Uterus (tissue), 3 donors: ENCODE measurements at regions not wholly inside any gene's neighbourhood (a gene's known extent, or its start where the extent isn't known, plus 50 kb on each side); places are given as distances from the start of the nearest gene placed in this dataset.
"Not testable (repeated sequence)": the region's sequence is repeated elsewhere in the genome, so short reads cannot be mapped to it uniquely, and the experiment has no call there.

Experiments used
- DNase-seq, 2 donors: peaks; one replicate each; pipeline ENCODE4 v3.0.0-alpha.2; 2019 to 2020
- H3K27ac ChIP-seq, 2 donors: fragments of 200-600 bp; sonication (generic); 1 replicate in 1 of 2; 2 replicates in 1 of 2; pipeline ENCODE4 v1.5.1; 2016 to 2018
- H3K27me3 ChIP-seq, 2 donors: fragments of 200-600 bp; sonication (generic); one replicate each; pipeline ENCODE4 v1.5.1; 2018 to 2019; ENCODE audit warnings: control low read depth in 1 of 2
- H3K36me3 ChIP-seq, 2 donors: fragments of 200-600 bp; sonication (generic); one replicate each; pipeline ENCODE4 v1.5.1; 2019; ENCODE audit warnings: control low read depth in 1 of 2
- H3K4me1 ChIP-seq, 2 donors: fragments of 200-600 bp; sonication (generic); one replicate each; pipeline ENCODE4 v1.5.1; 2018 to 2019; ENCODE audit warnings: control low read depth in 1 of 2
- H3K4me3 ChIP-seq, 2 donors: fragments of 200-600 bp; sonication (generic); 1 replicate in 1 of 2; 2 replicates in 1 of 2; pipeline ENCODE4 v1.5.1; 2018 to 2019; ENCODE audit warnings: mild to moderate bottlenecking in 1 of 2
- H3K9me3 ChIP-seq, 2 donors: fragments of 200-600 bp; sonication (generic); one replicate each; pipeline ENCODE4 v1.5.1; 2019; ENCODE audit warnings: control low read depth in 1 of 2
- POLR2A ChIP-seq, 2 donors: fragments of 450-650 bp; IDR thresholded peaks; one replicate each; pipeline ENCODE4 v1.6.1; 2016; ENCODE audit warnings: antibody characterized with exemption in 2 of 2, mild to moderate bottlenecking in 1 of 2, moderate library complexity in 1 of 2
- intact Hi-C: fragments of 100-400 bp; cut with DNase I; formaldehyde crosslinking; loops from one replicate; pipeline ENCODE4 v1.15.1; 2023; ENCODE audit warnings: low total_unique reads
- TF ChIP-seq, protein P1 (sequence below), 4 experiments: fragments of 200-600 bp in 2 of 4; fragments of 450-650 bp in 2 of 4; sonication (generic) in 2 of 4; IDR thresholded peaks; one replicate each; pipeline ENCODE4 v1.5.1; 2016 to 2019; ENCODE audit warnings: antibody characterized with exemption in 4 of 4, mild to moderate bottlenecking in 2 of 4, moderate library complexity in 1 of 4
- donor health status: DM: yes; HTN: yes; CAD: no.

DNA sequence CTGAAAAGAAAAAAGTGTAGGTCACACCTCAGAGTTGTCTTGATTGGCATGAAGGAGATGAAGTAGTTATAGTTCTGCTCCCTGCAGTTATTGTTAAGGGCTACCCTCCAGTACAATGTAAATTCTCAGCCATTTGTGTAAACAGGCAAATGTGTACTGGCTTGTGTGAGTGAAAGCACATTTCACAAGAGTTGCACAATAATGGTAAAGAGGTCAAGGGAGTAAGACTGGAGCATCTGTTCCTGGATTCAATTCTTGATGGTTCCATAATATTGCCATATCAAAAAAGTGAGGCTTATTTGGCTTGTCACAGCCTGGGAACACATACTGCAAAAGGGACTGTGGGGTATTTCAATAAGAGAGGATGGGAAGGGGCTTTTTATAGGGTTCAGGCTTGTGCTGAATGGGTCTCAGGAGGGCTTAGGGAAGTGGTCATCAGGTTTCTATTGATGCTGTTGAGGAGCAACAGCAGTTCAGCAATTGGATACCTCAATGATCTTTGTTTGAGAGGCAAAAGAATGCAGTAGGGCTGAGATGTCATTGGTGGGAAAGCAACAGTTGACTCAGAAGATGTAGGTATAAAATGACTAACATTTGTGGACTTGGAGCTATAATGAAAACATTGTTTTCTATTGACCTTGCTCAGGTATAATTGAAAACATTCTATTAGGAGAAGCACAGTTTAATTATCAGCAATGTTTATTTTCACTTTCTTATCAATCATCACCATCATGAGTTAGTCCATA is 402.6 kb downstream of the BCKDHB start:
- Histone ChIP-seq H3K4me3 (no peak overlapping the region), H3K27me3 (no peaks in the 10 kb centered on the region), H3K9me3 (no peaks in the 10 kb centered on the region), H3K4me1 (no peaks in the 10 kb centered on the region), H3K27ac (no peak overlapping the region), H3K36me3 (no peaks in the 10 kb centered on the region)
- intact Hi-C loops, result no loop called here
- no peak for TF ChIP-seq POLR2A (IDR thresholded peaks at IDR 0.05)
- TF ChIP-seq, protein P1, sequence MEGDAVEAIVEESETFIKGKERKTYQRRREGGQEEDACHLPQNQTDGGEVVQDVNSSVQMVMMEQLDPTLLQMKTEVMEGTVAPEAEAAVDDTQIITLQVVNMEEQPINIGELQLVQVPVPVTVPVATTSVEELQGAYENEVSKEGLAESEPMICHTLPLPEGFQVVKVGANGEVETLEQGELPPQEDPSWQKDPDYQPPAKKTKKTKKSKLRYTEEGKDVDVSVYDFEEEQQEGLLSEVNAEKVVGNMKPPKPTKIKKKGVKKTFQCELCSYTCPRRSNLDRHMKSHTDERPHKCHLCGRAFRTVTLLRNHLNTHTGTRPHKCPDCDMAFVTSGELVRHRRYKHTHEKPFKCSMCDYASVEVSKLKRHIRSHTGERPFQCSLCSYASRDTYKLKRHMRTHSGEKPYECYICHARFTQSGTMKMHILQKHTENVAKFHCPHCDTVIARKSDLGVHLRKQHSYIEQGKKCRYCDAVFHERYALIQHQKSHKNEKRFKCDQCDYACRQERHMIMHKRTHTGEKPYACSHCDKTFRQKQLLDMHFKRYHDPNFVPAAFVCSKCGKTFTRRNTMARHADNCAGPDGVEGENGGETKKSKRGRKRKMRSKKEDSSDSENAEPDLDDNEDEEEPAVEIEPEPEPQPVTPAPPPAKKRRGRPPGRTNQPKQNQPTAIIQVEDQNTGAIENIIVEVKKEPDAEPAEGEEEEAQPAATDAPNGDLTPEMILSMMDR (IDR thresholded peaks at IDR 0.05), result no peak
- DNase-seq, result no peak

DNA sequence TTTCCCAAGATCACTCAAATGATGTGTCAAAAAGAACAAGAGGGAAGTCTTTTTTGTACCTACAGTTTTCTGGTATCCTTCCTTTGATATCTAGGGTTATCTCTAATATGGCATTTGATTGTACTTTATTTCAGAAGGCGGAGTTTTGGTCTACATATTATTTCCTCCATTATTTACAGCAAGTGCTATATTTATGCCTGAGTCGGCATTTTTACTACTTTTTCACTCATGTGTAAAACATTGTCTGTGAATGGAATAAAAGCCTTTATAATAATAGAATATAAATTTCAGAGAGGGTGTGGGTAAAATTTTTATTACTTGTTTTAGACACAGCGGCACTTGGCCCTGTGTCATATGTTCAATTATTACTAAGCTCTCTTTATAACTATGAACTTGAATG is 398.4 kb downstream of the BCKDHB start:
- H3K27me3 ChIP-seq, result no peaks in the 10 kb centered on the region
- no peaks in the 10 kb centered on the region for H3K4me1 ChIP-seq
- no peaks in the 10 kb centered on the region for H3K36me3 ChIP-seq
- no peak for DNase-seq
- TF ChIP-seq POLR2A (IDR thresholded peaks at IDR 0.05), result no peak
- TF ChIP-seq, protein P1 (IDR thresholded peaks at IDR 0.05), result no peak
- H3K4me3 ChIP-seq, result no peak overlapping the region
- H3K27ac ChIP-seq, result no peak overlapping the region
- intact Hi-C loops, result no loop called here
- no peaks in the 10 kb centered on the region for H3K9me3 ChIP-seq

DNA sequence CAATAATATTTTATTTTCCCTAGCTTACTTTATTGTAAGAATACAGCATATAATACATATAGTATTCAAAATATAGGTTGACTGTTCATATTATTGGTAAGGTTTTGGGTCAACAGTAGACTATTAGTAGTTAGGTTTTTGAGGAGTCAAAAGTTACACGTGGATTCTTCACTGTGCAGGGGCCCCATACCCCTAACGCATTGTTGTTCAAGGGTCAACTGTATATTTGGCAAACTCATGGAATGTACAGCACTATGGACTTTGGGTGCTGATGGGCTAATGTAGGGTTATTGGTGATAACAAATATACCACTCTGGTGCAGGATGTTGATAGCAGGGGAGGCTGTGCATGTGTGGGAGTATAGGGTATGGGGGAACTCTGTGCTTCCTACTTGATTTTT is 397.2 kb downstream of the BCKDHB start:
- intact Hi-C loops, result no loop called here
- no peak overlapping the region for H3K4me3 ChIP-seq
- H3K9me3 ChIP-seq, result no peaks in the 10 kb centered on the region
- no peak overlapping the region for H3K27ac ChIP-seq
- H3K27me3 ChIP-seq, result no peaks in the 10 kb centered on the region
- TF ChIP-seq POLR2A (IDR thresholded peaks at IDR 0.05), result no peak
- TF ChIP-seq, protein P1 (IDR thresholded peaks at IDR 0.05), result no peak
- DNase-seq, result no peak
- H3K4me1 ChIP-seq, result no peaks in the 10 kb centered on the region
- no peaks in the 10 kb centered on the region for H3K36me3 ChIP-seq

DNA sequence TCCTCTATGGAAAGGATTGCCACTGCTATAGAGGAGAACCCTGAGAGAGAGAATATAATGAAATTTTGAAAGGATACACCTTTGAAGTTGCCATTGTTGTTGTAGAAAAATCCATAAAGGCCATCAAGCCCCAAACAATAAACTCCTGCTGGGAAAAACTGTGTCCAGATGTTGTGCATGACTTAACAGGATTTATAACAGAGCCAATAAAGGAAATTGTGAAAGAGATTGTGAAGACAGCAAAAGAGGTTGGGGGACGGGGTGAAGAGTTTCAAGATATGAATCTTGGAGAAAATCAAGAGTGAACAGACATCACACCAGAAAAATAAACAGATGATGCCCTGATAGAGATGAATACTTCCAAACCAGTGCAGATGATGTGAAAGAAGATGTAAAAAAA is 396.4 kb downstream of the BCKDHB start:
- Histone ChIP-seq H3K4me3 (no peak overlapping the region), H3K27ac (no peak overlapping the region), H3K27me3 (no peaks in the 10 kb centered on the region), H3K9me3 (no peaks in the 10 kb centered on the region), H3K36me3 (no peaks in the 10 kb centered on the region), H3K4me1 (no peaks in the 10 kb centered on the region)
- DNase-seq, result no peak
- intact Hi-C loops, result no loop called here
- TF ChIP-seq POLR2A (IDR thresholded peaks at IDR 0.05), result no peak
- TF ChIP-seq, protein P1 (IDR thresholded peaks at IDR 0.05), result no peak

DNA sequence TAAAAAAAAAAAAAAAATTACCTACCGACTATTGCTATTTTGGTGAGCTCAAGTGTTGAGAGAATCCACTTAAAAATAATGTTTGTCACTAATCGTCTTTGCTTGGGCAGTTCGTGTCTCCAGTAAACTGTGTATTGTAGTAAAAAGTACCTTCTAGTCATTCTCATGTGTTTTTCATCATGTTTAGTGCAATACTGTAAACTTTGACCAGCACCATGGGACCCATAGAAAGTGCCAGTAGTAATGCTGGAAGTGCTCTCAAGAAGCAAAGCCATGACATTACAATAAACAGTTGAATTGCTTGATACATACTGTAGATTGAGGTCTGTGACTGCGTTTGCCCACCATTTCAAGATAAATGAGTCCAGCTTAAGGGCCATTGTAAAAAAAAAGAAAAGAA is 395.2 kb downstream of the BCKDHB start:
- intact Hi-C loops, result no loop called here
- DNase-seq, result no peak
- Histone ChIP-seq H3K27me3 (no peaks in the 10 kb centered on the region), H3K27ac (no peak overlapping the region), H3K36me3 (no peaks in the 10 kb centered on the region), H3K4me1 (no peaks in the 10 kb centered on the region), H3K4me3 (no peak overlapping the region), H3K9me3 (no peaks in the 10 kb centered on the region)
- TF ChIP-seq, protein P1 (IDR thresholded peaks at IDR 0.05), result no peak
- TF ChIP-seq POLR2A (IDR thresholded peaks at IDR 0.05), result no peak

DNA sequence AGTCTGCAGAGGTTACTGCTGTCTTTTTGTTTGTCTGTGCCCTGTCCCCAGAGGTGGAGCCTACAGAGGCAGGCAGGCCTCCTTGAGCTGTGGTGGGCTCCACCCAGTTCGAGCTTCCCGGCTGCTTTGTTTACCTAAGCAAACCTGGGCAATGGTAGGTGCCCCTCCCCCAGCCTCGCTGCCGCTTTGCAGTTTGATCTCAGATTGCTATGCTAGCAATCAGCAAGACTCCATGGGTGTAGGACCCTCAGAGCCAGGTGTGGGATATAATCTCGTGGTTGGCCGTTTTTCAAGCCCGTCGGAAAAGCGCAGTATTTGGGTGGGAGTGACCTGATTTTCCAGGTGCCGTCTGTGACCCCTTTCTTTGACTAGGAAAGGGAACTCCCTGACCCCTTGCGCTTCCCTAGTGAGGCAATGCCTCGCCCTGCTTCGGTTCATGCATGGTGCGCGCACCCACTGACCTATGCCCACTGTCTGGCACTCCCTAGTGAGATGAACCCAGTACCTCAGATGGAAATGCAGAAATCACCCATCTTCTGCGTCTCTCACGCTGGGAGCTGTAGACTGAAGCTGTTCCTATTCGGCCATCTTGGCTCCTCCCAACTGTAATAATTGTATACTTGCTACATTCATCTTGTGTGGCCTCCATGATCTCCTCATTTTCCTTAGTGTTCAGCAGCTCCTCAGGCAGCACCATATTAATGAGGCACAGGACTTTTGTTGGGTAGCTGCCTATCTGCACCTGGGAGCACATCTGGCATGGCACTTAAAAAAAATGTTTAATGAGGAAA is 391.4 kb downstream of the BCKDHB start:
- H3K4me1 ChIP-seq, H3K4me3 ChIP-seq, H3K36me3 ChIP-seq, H3K27me3 ChIP-seq, H3K9me3 ChIP-seq, intact Hi-C loops, DNase-seq, H3K27ac ChIP-seq: not testable (repeated sequence)
